ENCODE measurements at regions not wholly inside any gene's neighbourhood (a gene's known extent, or its start where the extent isn't known, plus 50 kb on each side); places are given as distances from the start of the nearest gene placed in this dataset.
"Not testable (repeated sequence)": the region's sequence is repeated elsewhere in the genome, so short reads cannot be mapped to it uniquely, and the experiment has no call there.

GRCh38 chr5:101327816-101328215 lies 424.7 kb upstream of the ST8SIA4 start:
- intact Hi-C loops (cut with DNase I), result no loop called here
- DNase-seq (ENCODE audit: low spot score), result no peak

- intact Hi-C loops (cut with DNase I), result no loop called here
- DNase-seq (ENCODE audit: low spot score), result no peak
These were observed 423.7 kb upstream of the ST8SIA4 start for GRCh38 chr5:101326766-101327165.

DNA sequence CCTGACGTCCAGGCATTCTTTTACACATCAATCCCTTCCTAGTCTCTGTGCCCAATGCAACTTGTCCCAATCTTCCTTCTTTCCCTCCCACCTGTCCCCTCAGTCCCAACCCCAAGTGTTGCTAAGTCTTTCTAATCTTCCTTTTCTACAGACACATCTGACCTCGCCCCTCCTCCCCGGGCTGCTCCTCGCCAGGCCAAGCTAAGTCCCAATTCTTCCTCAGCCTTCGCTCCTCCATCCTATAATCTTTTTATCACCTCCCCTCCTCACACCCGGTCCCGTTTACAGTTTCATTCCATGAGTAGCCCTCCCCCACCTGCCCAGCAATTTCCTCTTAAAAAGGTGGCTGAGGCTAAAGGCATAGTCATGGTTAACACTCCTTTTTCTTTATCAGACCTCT lies 413.3 kb upstream of the ST8SIA4 start:
- DNase-seq (ENCODE audit: low spot score); intact Hi-C loops (cut with DNase I): not testable (repeated sequence)

- intact Hi-C loops (cut with DNase I), result no loop called here
- DNase-seq (ENCODE audit: low spot score), result no peak
These were observed 403.5 kb upstream of the ST8SIA4 start for GRCh38 chr5:101306391-101307137.

- intact Hi-C loops (cut with DNase I), result no loop called here
- no peak for DNase-seq (ENCODE audit: low spot score)
These were observed 393.4 kb upstream of the ST8SIA4 start for GRCh38 chr5:101296477-101296876.

- intact Hi-C loops (cut with DNase I), result no loop called here
These were observed 389.1 kb upstream of the ST8SIA4 start for GRCh38 chr5:101292199-101292598.

GRCh38 chr5:101290761-101291160 lies 387.7 kb upstream of the ST8SIA4 start:
- intact Hi-C loops (cut with DNase I); DNase-seq (ENCODE audit: low spot score): not testable (repeated sequence)

More at GRCh38 chr5:101292199-101292598, 389.1 kb upstream of the ST8SIA4 start:
- DNase-seq (ENCODE audit: low spot score), result no peak

GRCh38 chr5:101288633-101289032 lies 385.6 kb upstream of the ST8SIA4 start:
- intact Hi-C loops (cut with DNase I), result no loop called here
- no peak for DNase-seq (ENCODE audit: low spot score)

- no peak for DNase-seq (ENCODE audit: low spot score)
- intact Hi-C loops (cut with DNase I), result no loop called here
These were observed 381.8 kb upstream of the ST8SIA4 start for GRCh38 chr5:101284736-101285375.

DNA sequence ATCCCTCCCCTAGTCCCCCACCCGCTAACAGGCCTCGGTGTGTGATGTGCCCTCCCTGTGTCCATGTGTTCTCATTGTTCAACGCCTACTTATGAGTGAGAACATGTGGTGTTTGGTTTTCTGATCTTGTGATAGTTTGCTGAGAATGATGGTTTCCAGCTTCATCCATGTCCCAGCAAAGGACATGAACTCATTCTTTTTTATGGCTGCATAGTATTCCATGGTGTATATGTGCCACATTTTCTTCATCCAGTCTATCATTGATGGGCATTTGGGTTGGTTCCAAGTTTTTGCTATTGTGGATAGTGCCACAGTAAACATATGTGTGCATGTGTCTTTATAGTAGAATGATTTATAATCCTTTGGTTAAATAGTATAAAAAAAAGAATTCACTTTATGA lies 380.9 kb upstream of the ST8SIA4 start:
- DNase-seq (ENCODE audit: low spot score); intact Hi-C loops (cut with DNase I): not testable (repeated sequence)

DNA sequence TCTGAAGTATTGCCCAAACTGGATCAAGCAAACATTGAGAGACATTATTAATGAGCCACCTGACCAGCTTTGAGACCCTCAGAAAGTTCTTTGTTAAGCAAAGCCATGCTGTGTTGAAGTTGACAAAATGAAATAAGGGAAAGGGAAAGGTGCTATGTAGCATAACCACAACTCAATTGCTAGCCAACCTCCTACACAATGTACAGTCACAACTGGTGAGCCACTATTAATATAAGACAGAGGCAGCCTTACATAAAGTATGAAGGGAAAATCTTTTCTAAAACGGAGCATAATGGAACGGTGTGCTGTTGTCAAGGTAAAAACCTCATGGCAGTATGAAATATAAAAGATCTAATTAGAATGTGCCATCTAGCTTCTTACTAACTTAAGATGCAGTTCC lies 375.8 kb upstream of the ST8SIA4 start:
- no peak for DNase-seq (ENCODE audit: low spot score)
- intact Hi-C loops (cut with DNase I), result no loop called here

- DNase-seq (ENCODE audit: low spot score), result no peak
- intact Hi-C loops (cut with DNase I), result no loop called here
These were observed 375.1 kb upstream of the ST8SIA4 start for GRCh38 chr5:101278011-101278687.

- intact Hi-C loops (cut with DNase I), result no loop called here
- no peak for DNase-seq (ENCODE audit: low spot score)
These were observed 368.9 kb upstream of the ST8SIA4 start for GRCh38 chr5:101271945-101272344.

DNA sequence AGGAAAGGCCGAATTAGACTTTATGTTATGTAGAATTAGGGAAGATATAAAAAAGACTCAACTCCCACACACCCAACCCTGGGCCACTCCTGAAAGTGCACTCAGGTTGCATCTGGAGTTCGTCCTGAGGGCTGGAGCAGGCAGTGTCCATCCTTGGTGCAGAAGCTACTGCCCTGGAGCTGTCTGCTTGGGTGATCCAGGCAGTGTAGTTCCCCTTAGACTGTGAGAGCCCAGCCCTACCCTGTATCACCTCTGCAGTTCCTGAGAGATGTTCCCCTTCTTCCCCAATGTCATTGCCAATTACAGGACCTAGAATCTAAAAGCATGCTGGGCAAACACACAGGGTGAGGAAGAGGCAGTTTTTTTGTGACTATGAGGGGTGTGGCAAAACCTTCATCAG lies 368.3 kb upstream of the ST8SIA4 start:
- no peak for DNase-seq (ENCODE audit: low spot score)
- intact Hi-C loops (cut with DNase I), result no loop called here

GRCh38 chr5:101260857-101261256 lies 357.8 kb upstream of the ST8SIA4 start:
- intact Hi-C loops (cut with DNase I), result no loop called here

DNA sequence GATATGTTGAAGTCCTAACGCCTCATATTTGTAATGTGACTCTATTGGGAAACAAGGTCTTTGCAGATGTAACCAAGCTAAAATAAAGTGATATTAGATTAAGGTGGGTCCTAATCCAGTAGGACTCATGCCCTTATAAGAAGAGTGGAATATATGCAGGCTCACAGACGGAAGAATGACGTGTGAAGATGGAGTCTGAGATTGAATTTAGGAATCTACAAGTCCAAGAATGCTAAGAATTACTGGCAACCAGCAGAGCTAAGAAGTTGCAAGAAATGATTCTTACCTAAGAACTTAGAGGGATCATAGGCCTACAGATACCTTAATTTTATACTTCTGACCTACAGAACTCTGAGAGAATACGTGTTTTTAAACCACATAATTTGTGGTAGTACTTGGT lies 350.0 kb upstream of the ST8SIA4 start:
- DNase-seq (ENCODE audit: low spot score), result no peak
- intact Hi-C loops (cut with DNase I), result no loop called here

More at GRCh38 chr5:101260857-101261256, 357.8 kb upstream of the ST8SIA4 start:
- DNase-seq (ENCODE audit: low spot score), result no peak

DNA sequence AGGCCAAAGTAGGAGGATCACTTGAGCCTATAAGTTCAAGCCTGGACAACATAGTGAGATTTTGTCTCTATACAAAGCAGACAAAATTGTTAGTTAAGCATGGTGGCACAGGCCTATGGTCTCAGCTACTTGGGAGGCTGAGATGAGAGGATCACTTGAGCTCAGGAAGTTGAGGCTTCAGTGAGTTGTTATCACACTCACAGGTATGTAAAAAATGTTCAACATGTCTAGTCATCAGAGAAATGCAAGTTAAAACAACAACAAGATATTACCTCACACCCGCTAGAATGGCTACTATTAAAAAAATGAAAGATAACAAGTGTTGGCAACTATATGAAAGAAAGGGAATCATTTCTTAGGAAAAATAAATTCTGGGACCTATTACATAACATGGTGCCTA lies 341.5 kb upstream of the ST8SIA4 start:
- DNase-seq (ENCODE audit: low spot score), result no peak

DNA sequence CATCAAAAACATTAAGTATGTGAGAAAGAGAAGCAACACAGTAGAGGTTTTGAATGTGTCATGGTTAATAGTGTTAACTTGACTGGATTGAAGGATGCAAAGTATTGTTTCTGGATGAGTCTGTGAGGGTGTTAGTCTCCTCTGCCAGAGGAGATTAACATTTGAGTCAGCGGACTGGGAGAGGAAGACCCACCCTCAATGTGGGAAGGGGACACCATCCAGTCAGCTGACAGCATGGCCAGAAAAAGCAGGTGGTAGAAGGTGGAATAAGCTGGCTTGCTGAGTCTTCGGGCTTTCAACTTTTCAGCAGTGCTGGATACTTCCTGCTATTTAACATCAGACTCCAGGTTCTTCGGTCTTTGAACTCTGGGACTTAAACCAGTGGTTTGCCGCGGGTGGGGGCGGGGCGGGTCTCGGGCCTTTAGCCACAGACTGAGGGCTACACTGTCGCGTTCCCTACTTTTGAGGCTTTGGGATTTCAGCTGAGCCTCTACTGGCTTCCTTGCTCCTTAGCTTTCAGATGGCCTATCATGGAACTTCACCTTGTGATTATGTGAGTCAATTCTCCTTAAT lies 309.9 kb upstream of the ST8SIA4 start:
- intact Hi-C loops (cut with DNase I), result no loop called here

More for the DNA sequence above, 341.5 kb upstream of the ST8SIA4 start:
- intact Hi-C loops (cut with DNase I), result no loop called here

GRCh38 chr5:101206534-101206933 lies 303.5 kb upstream of the ST8SIA4 start:
- intact Hi-C loops (cut with DNase I), result no loop called here
- no peak for DNase-seq (ENCODE audit: low spot score)

More for the DNA sequence above, 309.9 kb upstream of the ST8SIA4 start:
- no peak for DNase-seq (ENCODE audit: low spot score)

DNA sequence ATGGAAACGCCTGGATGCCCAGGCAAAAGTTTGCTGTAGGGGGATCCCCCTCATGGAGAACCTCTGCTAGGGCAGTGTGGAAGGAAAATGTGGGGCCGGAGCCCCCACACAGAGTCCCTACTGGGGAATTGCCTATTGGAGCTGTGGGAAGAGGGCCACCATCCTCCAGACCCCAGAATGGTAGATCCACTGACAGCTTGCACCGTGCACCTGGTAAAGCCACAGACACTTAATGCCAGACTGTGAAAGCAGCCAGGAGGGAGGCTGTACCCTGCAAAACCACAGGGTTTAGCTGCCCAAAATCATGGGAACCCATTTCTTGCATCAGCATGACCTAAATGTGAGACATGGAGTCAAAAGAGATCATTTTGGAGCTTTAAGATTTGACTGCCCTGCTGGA lies 302.0 kb upstream of the ST8SIA4 start:
- intact Hi-C loops (cut with DNase I), result not testable (repeated sequence)
- peak; percentile 54 for DNase-seq (ENCODE audit: low spot score)
